Trophoblast cell (in vitro differentiated cells and primary cell): ENCODE measurements at regions not wholly inside any gene's neighbourhood (a gene's known extent, or its start where the extent isn't known, plus 50 kb on each side); places are given as distances from the start of the nearest gene placed in this dataset.

Experiments
- DNase-seq, 2 donors: peaks; one replicate each; pipeline ENCODE4 v3.0.0-alpha.2; 2016
- H2AFZ ChIP-seq: 2 replicates; pipeline ENCODE4 v1.6.1; 2013; ENCODE audit warnings: low read length, moderate library complexity, mild to moderate bottlenecking; ENCODE audit not compliant: insufficient read depth, poor library complexity
- H2AK5ac ChIP-seq: 2 replicates; pipeline ENCODE4 v1.6.1; 2013; ENCODE audit warnings: mild to moderate bottlenecking, low read length
- H2BK120ac ChIP-seq: 2 replicates; pipeline ENCODE4 v1.6.1; 2013; ENCODE audit warnings: low read length, mild to moderate bottlenecking, moderate library complexity; ENCODE audit not compliant: insufficient read depth, poor library complexity
- H2BK12ac ChIP-seq: 2 replicates; pipeline ENCODE4 v1.6.1; 2013; ENCODE audit warnings: mild to moderate bottlenecking, low read length, moderate library complexity
- H2BK5ac ChIP-seq: 2 replicates; pipeline ENCODE4 v1.6.1; 2013; ENCODE audit warnings: low read length, low read depth, moderate library complexity, mild to moderate bottlenecking; ENCODE audit not compliant: poor library complexity
- H3K14ac ChIP-seq: 2 replicates; pipeline ENCODE4 v1.6.1; 2013; ENCODE audit warnings: mild to moderate bottlenecking, low read length
- H3K18ac ChIP-seq: 2 replicates; pipeline ENCODE4 v1.6.1; 2013; ENCODE audit warnings: mild to moderate bottlenecking, low read length
- H3K23ac ChIP-seq: 2 replicates; pipeline ENCODE4 v1.6.1; 2013; ENCODE audit warnings: low read length
- H3K27ac ChIP-seq: 2 replicates; pipeline ENCODE4 v1.5.1; 2013; ENCODE audit warnings: low read depth, mild to moderate bottlenecking, inconsistent platforms, low read length, moderate library complexity
- H3K27me3 ChIP-seq: 2 replicates; pipeline ENCODE4 v1.6.1; 2013; ENCODE audit warnings: inconsistent platforms, mild to moderate bottlenecking, low read length, moderate library complexity; ENCODE audit not compliant: insufficient read depth
- H3K36me3 ChIP-seq, 2 experiments: 1 replicate in 1 of 2; 2 replicates in 1 of 2; pipeline ENCODE4 v1.6.1; 2013; ENCODE audit warnings: low read length in 2 of 2, mild to moderate bottlenecking in 2 of 2, moderate library complexity in 1 of 2; ENCODE audit not compliant: insufficient read depth in 2 of 2, control insufficient read depth in 1 of 2
- H3K4ac ChIP-seq: 2 replicates; pipeline ENCODE4 v1.6.1; 2013; ENCODE audit warnings: low read depth, mild to moderate bottlenecking, low read length, moderate library complexity
- H3K4me1 ChIP-seq, 2 experiments: 1 replicate in 1 of 2; 2 replicates in 1 of 2; pipeline ENCODE4 v1.6.1; 2013; ENCODE audit warnings: low read length in 2 of 2, mild to moderate bottlenecking in 2 of 2, moderate library complexity in 1 of 2; ENCODE audit not compliant: insufficient read depth in 2 of 2, control insufficient read depth in 1 of 2
- H3K4me2 ChIP-seq: 2 replicates; pipeline ENCODE4 v1.6.1; 2013; ENCODE audit warnings: inconsistent platforms, mild to moderate bottlenecking, low read length, moderate library complexity
- H3K4me3 ChIP-seq: 2 replicates; pipeline ENCODE4 v1.5.1; 2013; ENCODE audit warnings: mild to moderate bottlenecking, low read depth, low read length, inconsistent platforms
- H3K79me1 ChIP-seq: one replicate; pipeline ENCODE4 v1.6.1; 2013; ENCODE audit warnings: low read length
- H3K79me2 ChIP-seq: 2 replicates; pipeline ENCODE4 v1.6.1; 2013; ENCODE audit warnings: low read length, mild to moderate bottlenecking; ENCODE audit not compliant: control insufficient read depth, insufficient read depth, poor library complexity
- H3K9ac ChIP-seq: 2 replicates; pipeline ENCODE4 v1.6.1; 2013; ENCODE audit warnings: mild to moderate bottlenecking, low read length
- H3K9me3 ChIP-seq: 2 replicates; pipeline ENCODE4 v1.6.1; 2013; ENCODE audit warnings: low read depth, mild to moderate bottlenecking, control low read depth, inconsistent platforms, low read length; ENCODE audit not compliant: insufficient read depth
- H4K12ac ChIP-seq: 2 replicates; pipeline ENCODE4 v1.6.1; 2013; ENCODE audit warnings: low read depth, mild to moderate bottlenecking, low read length, moderate library complexity
- H4K8ac ChIP-seq: 2 replicates; pipeline ENCODE4 v1.6.1; 2013; ENCODE audit warnings: low read depth, mild to moderate bottlenecking, low read length, moderate library complexity
- H4K91ac ChIP-seq: one replicate; pipeline ENCODE4 v1.6.1; 2013; ENCODE audit warnings: low read depth, mild to moderate bottlenecking, low read length, moderate library complexity
- WGBS: extraction: QIAGEN DNeasy Blood & Tissue Kit; methylation state at CpG from one replicate; pipeline ENCODE4 v1.1.7; 2013; ENCODE audit warnings: missing lambda C conversion rate; ENCODE audit not compliant: insufficient read length, insufficient coverage; ENCODE audit errors: extremely low coverage; 5-methylcytosine and 5-hydroxymethylcytosine counted together

- Histone ChIP-seq H3K4me3 (no peak overlapping the region), H4K8ac (no peak overlapping the region), H3K9me3 (no peaks in the 10 kb centered on the region), H4K12ac (no peak overlapping the region), H3K9ac (no peak overlapping the region), H3K27me3 (no peaks in the 10 kb centered on the region), H2BK5ac (no peak overlapping the region), H3K14ac (no peak overlapping the region), H3K36me3 (no peaks in the 10 kb centered on the region), H3K4me1 (peaks cover 11 to 12% of the 10 kb centered on the region in 2 experiments), H3K79me1 (no peaks in the 10 kb centered on the region), H3K27ac (no peak overlapping the region), H3K4ac (no peak overlapping the region), H2BK12ac (no peak overlapping the region), H3K23ac (no peak overlapping the region), H3K4me2 (no peak overlapping the region), H2AFZ (no peak overlapping the region), H3K18ac (no peak overlapping the region), H3K79me2 (no peaks in the 10 kb centered on the region), H2BK120ac (no peak overlapping the region), H4K91ac (no peak overlapping the region), H2AK5ac (no peak overlapping the region)
- no CpG with 5 or more reads among the region's 3 CpGs for WGBS
- no peak for DNase-seq
These were observed 128.2 kb downstream of the MYCN start for GRCh38 chr2:16068552-16068940.

GRCh38 chr2:16067866-16068551 lies 127.7 kb downstream of the MYCN start:
- Histone ChIP-seq H3K27ac (no peak overlapping the region), H4K91ac (no peak overlapping the region), H2AK5ac (no peak overlapping the region), H2BK5ac (no peak overlapping the region), H3K9me3 (peaks cover 5% of the 10 kb centered on the region), H3K9ac (no peak overlapping the region), H3K4me1 (peaks cover 11 to 12% of the 10 kb centered on the region in 2 experiments), H3K14ac (no peak overlapping the region), H2AFZ (no peak overlapping the region), H4K12ac (no peak overlapping the region), H3K4me2 (no peak overlapping the region), H4K8ac (no peak overlapping the region), H2BK120ac (no peak overlapping the region), H3K4ac (no peak overlapping the region), H3K79me1 (no peaks in the 10 kb centered on the region), H3K23ac (no peak overlapping the region), H3K36me3 (peaks cover 0 to 2% of the 10 kb centered on the region in 2 experiments), H3K79me2 (no peaks in the 10 kb centered on the region), H2BK12ac (no peak overlapping the region), H3K27me3 (no peaks in the 10 kb centered on the region), H3K4me3 (no peak overlapping the region), H3K18ac (no peak overlapping the region)
- WGBS: no CpG with 5 or more reads among the region's 11 CpGs
- DNase-seq: no peak

GRCh38 chr2:16067444-16067843 lies 127.1 kb downstream of the MYCN start:
- Histone ChIP-seq H2AFZ (no peak overlapping the region), H4K91ac (no peak overlapping the region), H2BK5ac (no peak overlapping the region), H3K9ac (no peak overlapping the region), H3K4me1 (peaks cover 11 to 12% of the 10 kb centered on the region in 2 experiments), H3K4me2 (no peak overlapping the region), H3K79me2 (no peaks in the 10 kb centered on the region), H3K14ac (no peak overlapping the region), H4K8ac (no peak overlapping the region), H3K27me3 (no peaks in the 10 kb centered on the region), H2BK120ac (no peak overlapping the region), H2BK12ac (no peak overlapping the region), H3K9me3 (peaks cover 6% of the 10 kb centered on the region), H2AK5ac (no peak overlapping the region), H3K36me3 (peaks cover 0 to 2% of the 10 kb centered on the region in 2 experiments), H3K4ac (no peak overlapping the region), H3K79me1 (no peaks in the 10 kb centered on the region), H3K27ac (no peak overlapping the region), H3K23ac (no peak overlapping the region), H4K12ac (no peak overlapping the region), H3K4me3 (no peak overlapping the region), H3K18ac (no peak overlapping the region)
- no CpG with 5 or more reads among the region's 5 CpGs for WGBS
- no peak for DNase-seq

- Histone ChIP-seq H2AFZ (no peak overlapping the region), H3K4ac (no peak overlapping the region), H3K4me3 (no peak overlapping the region), H2AK5ac (no peak overlapping the region), H3K9me3 (peaks cover 6% of the 10 kb centered on the region), H3K79me1 (no peaks in the 10 kb centered on the region), H3K14ac (no peak overlapping the region), H3K23ac (no peak overlapping the region), H2BK120ac (no peak overlapping the region), H2BK12ac (no peak overlapping the region), H4K91ac (no peak overlapping the region), H3K18ac (no peak overlapping the region), H3K9ac (no peak overlapping the region), H4K8ac (no peak overlapping the region), H2BK5ac (no peak overlapping the region), H3K4me2 (no peak overlapping the region), H3K36me3 (peaks cover 0 to 2% of the 10 kb centered on the region in 2 experiments), H3K27ac (no peak overlapping the region), H3K79me2 (no peaks in the 10 kb centered on the region), H3K27me3 (no peaks in the 10 kb centered on the region), H3K4me1 (peaks cover 11 to 12% of the 10 kb centered on the region in 2 experiments), H4K12ac (no peak overlapping the region)
- no peak for DNase-seq
- WGBS: no CpG with 5 or more reads among the region's 10 CpGs
These were observed 126.7 kb downstream of the MYCN start for GRCh38 chr2:16067037-16067406.
